ENCODE measurements at regions not wholly inside any gene's neighbourhood (a gene's known extent, or its start where the extent isn't known, plus 50 kb on each side); places are given as distances from the start of the nearest gene placed in this dataset.

DNA sequence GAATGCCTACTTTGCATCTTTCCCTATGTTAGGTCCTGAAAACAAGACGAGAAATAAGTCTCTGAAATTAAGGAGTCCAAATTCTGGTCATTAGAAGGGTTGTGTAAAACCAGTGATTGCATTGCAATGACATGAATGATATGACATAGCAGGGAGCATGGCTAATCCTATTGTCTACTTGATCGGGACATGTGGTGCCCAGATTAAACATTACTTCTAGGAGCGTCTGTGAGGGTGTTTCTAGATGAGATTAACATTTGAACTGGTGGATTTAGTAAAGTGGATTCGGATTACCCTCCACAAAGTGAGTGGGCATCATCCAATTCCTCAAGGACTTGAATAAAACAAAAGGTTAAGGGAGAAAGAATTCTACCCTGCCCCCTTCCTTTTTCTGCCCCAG is 434.9 kb upstream of the KLF6 start:
- TF ChIP-seq GATA3 (IDR thresholded peaks at IDR 0.05; ENCODE audit: low read depth, low read length) = no peak
- no peak for TF ChIP-seq GATA2 (IDR thresholded peaks at IDR 0.05; ENCODE audit: low read depth, low read length)

All from SH-SY5Y (cell line).